Neuronal stem cell (in vitro differentiated cells): ENCODE measurements at regions not wholly inside any gene's neighbourhood (a gene's known extent, or its start where the extent isn't known, plus 50 kb on each side); places are given as distances from the start of the nearest gene placed in this dataset.
"Not testable (repeated sequence)": the region's sequence is repeated elsewhere in the genome, so short reads cannot be mapped to it uniquely, and the experiment has no call there.

Experiments used
- DNase-seq: peaks from one replicate; pipeline ENCODE4 v3.0.0-alpha.2; 2013; ENCODE audit warnings: low spot score
- H2AFZ ChIP-seq: one replicate; pipeline ENCODE4 v1.6.1; 2013; ENCODE audit warnings: mild to moderate bottlenecking, low read length, inconsistent platforms
- H2AK5ac ChIP-seq: 2 replicates; pipeline ENCODE4 v1.6.1; 2013; ENCODE audit warnings: low read depth, mild to moderate bottlenecking, inconsistent platforms, low read length, moderate library complexity, mixed read lengths
- H2BK120ac ChIP-seq: 2 replicates; pipeline ENCODE4 v1.6.1; 2013; ENCODE audit warnings: low read depth, mild to moderate bottlenecking, inconsistent platforms, low read length, moderate library complexity, mixed read lengths
- H2BK12ac ChIP-seq: one replicate; pipeline ENCODE4 v1.6.1; 2013; ENCODE audit warnings: low read length, inconsistent platforms
- H2BK15ac ChIP-seq: 2 replicates; pipeline ENCODE4 v1.6.1; 2013; ENCODE audit warnings: mild to moderate bottlenecking, low read length, inconsistent platforms, mixed read lengths
- H2BK5ac ChIP-seq: one replicate; pipeline ENCODE4 v1.6.1; 2013; ENCODE audit warnings: inconsistent platforms, mild to moderate bottlenecking, low read length, moderate library complexity
- H3K14ac ChIP-seq: one replicate; pipeline ENCODE4 v1.6.1; 2013; ENCODE audit warnings: low read length, inconsistent platforms
- H3K18ac ChIP-seq: 2 replicates; pipeline ENCODE4 v1.6.1; 2013; ENCODE audit warnings: low read length, inconsistent platforms
- H3K23ac ChIP-seq: 2 replicates; pipeline ENCODE4 v1.6.1; 2013; ENCODE audit warnings: low read depth, mild to moderate bottlenecking, mixed read lengths, low read length, inconsistent platforms; ENCODE audit not compliant: poor library complexity
- H3K27ac ChIP-seq: replicated peaks from 3 replicates; pipeline ENCODE4 v1.5.1; 2013; ENCODE audit warnings: low read length, inconsistent platforms
- H3K27me3 ChIP-seq, 3 experiments: 2 replicates each; pipeline ENCODE4 v1.6.1; 2013; ENCODE audit warnings: low read length in 3 of 3, mild to moderate bottlenecking in 2 of 3, inconsistent platforms in 1 of 3, low read depth in 1 of 3, mixed read lengths in 1 of 3, moderate library complexity in 1 of 3; ENCODE audit not compliant: control insufficient read depth in 3 of 3, insufficient read depth in 3 of 3
- H3K36me3 ChIP-seq, 2 donors: replicated peaks in 1 of 2; 2 replicates each; pipeline ENCODE4 v1.6.1; 2013; ENCODE audit warnings: low read length in 2 of 2; ENCODE audit not compliant: control insufficient read depth in 2 of 2, insufficient read depth in 2 of 2
- H3K4ac ChIP-seq: 2 replicates; pipeline ENCODE4 v1.6.1; 2013; ENCODE audit warnings: inconsistent platforms, mild to moderate bottlenecking, low read length, moderate library complexity
- H3K4me1 ChIP-seq, 2 donors: 1 replicate in 1 of 2; 2 replicates in 1 of 2; pipeline ENCODE4 v1.6.1; 2013; ENCODE audit warnings: low read length in 2 of 2, low read depth in 1 of 2; ENCODE audit not compliant: control insufficient read depth in 2 of 2, insufficient read depth in 1 of 2
- H3K4me2 ChIP-seq: one replicate; pipeline ENCODE4 v1.6.1; 2013; ENCODE audit warnings: mild to moderate bottlenecking, low read length, inconsistent platforms; ENCODE audit not compliant: insufficient read depth, poor library complexity, severe bottlenecking
- H3K4me3 ChIP-seq, 2 donors: 2 replicates each; pipeline ENCODE4 v1.5.1; 2013; ENCODE audit warnings: low read length in 2 of 2, mild to moderate bottlenecking in 2 of 2, inconsistent platforms in 1 of 2, moderate library complexity in 1 of 2
- H3K79me1 ChIP-seq: one replicate; pipeline ENCODE4 v1.6.1; 2013; ENCODE audit warnings: low read depth, mild to moderate bottlenecking, inconsistent platforms, low read length, moderate library complexity
- H3K9ac ChIP-seq: one replicate; pipeline ENCODE4 v1.6.1; 2013; ENCODE audit warnings: mild to moderate bottlenecking, low read depth, low read length, inconsistent platforms; ENCODE audit not compliant: poor library complexity
- H3K9me3 ChIP-seq, 2 donors: replicated peaks in 1 of 2; 2 replicates each; pipeline versions ENCODE3 to v1.6.1; 2013; ENCODE audit warnings: low read length in 2 of 2, mild to moderate bottlenecking in 2 of 2, inconsistent platforms in 1 of 2, low read depth in 1 of 2, mixed read lengths in 1 of 2, moderate library complexity in 1 of 2; ENCODE audit not compliant: control insufficient read depth in 2 of 2, insufficient read depth in 1 of 2
- H4K8ac ChIP-seq: one replicate; pipeline ENCODE4 v1.6.1; 2013; ENCODE audit warnings: low read depth, mild to moderate bottlenecking, inconsistent platforms, low read length, moderate library complexity
- H4K91ac ChIP-seq: one replicate; pipeline ENCODE4 v1.6.1; 2013; ENCODE audit warnings: low read length, low read depth, mild to moderate bottlenecking, inconsistent platforms; ENCODE audit not compliant: poor library complexity
- WGBS, 2 donors: extraction: QIAGEN DNeasy Blood & Tissue Kit; methylation state at CpG; one replicate each; pipeline ENCODE4 v1.1.7; 2013; ENCODE audit warnings: missing lambda C conversion rate in 2 of 2, mixed read lengths in 1 of 2; ENCODE audit not compliant: insufficient read length in 2 of 2, insufficient replicate concordance in 1 of 2; ENCODE audit errors: extremely low coverage in 2 of 2; 5-methylcytosine and 5-hydroxymethylcytosine counted together

- no peak overlapping the region for H4K91ac ChIP-seq
- no peaks in the 10 kb centered on the region for H3K79me1 ChIP-seq
- H3K4ac ChIP-seq = no peak overlapping the region
- no peak overlapping the region for H3K9ac ChIP-seq
- H2AFZ ChIP-seq = no peak overlapping the region
- no peaks in the 10 kb centered on the region for H3K4me1 ChIP-seq
- no peaks in the 10 kb centered on the region for H3K9me3 ChIP-seq
- no peak overlapping the region for H3K27ac ChIP-seq
- no peaks in the 10 kb centered on the region for H3K36me3 ChIP-seq
- no peak overlapping the region for H3K14ac ChIP-seq
- no peak overlapping the region for H2BK12ac ChIP-seq
- H2BK5ac ChIP-seq = no peak overlapping the region
- H3K18ac ChIP-seq = no peak overlapping the region
- no peak for DNase-seq
- WGBS, 2 donors = no CpG with 5 or more reads among the region's 1 CpG
- H2AK5ac ChIP-seq = no peak overlapping the region
- no peak overlapping the region for H2BK120ac ChIP-seq
- H2BK15ac ChIP-seq = no peak overlapping the region
- H4K8ac ChIP-seq = no peak overlapping the region
- no peaks in the 10 kb centered on the region for H3K27me3 ChIP-seq
- no peak overlapping the region for H3K4me3 ChIP-seq
- no peak overlapping the region for H3K23ac ChIP-seq
- H3K4me2 ChIP-seq = no peak overlapping the region
These were observed 1615.3 kb downstream of the PCDH18 start for GRCh38 chr4:135917011-135917410.

GRCh38 chr4:135900956-135901355 lies 1631.3 kb downstream of the PCDH18 start:
- Histone ChIP-seq H3K4me2 (no peak overlapping the region), H3K36me3 (no peaks in the 10 kb centered on the region), H3K23ac (no peak overlapping the region), H2BK120ac (no peak overlapping the region), H2BK5ac (no peak overlapping the region), H3K4me1 (no peaks in the 10 kb centered on the region), H4K91ac (no peak overlapping the region), H2BK12ac (no peak overlapping the region), H3K4me3 (no peak overlapping the region), H3K79me1 (no peaks in the 10 kb centered on the region), H2AK5ac (no peak overlapping the region), H2AFZ (no peak overlapping the region), H3K14ac (no peak overlapping the region), H3K27ac (no peak overlapping the region), H3K27me3 (no peaks in the 10 kb centered on the region), H3K9me3 (no peaks in the 10 kb centered on the region), H3K18ac (no peak overlapping the region), H3K4ac (no peak overlapping the region), H2BK15ac (no peak overlapping the region), H3K9ac (no peak overlapping the region), H4K8ac (no peak overlapping the region)
- DNase-seq = no peak

- H3K36me3 ChIP-seq, H3K9me3 ChIP-seq, H3K4me2 ChIP-seq, H2BK15ac ChIP-seq, H2AFZ ChIP-seq, H3K18ac ChIP-seq, H2BK12ac ChIP-seq, H4K91ac ChIP-seq, H3K14ac ChIP-seq, H2BK5ac ChIP-seq, H3K4me1 ChIP-seq, H3K27me3 ChIP-seq, H3K4me3 ChIP-seq, H3K27ac ChIP-seq, H2BK120ac ChIP-seq, H3K23ac ChIP-seq, H3K4ac ChIP-seq, H3K9ac ChIP-seq, H3K79me1 ChIP-seq, H4K8ac ChIP-seq, H2AK5ac ChIP-seq: not testable (repeated sequence)
- peak; percentile 15 for DNase-seq
- WGBS, 2 donors = no CpG with 5 or more reads among the region's 10 CpGs
These were observed 1662.7 kb upstream of the PABPC4L start for GRCh38 chr4:135864304-135864703.

GRCh38 chr4:135840781-135841180 lies 1639.2 kb upstream of the PABPC4L start:
- no peak overlapping the region for H3K4ac ChIP-seq
- no peak overlapping the region for H4K8ac ChIP-seq
- no peak overlapping the region for H2BK12ac ChIP-seq
- H3K18ac ChIP-seq = no peak overlapping the region
- H2AFZ ChIP-seq = no peak overlapping the region
- peaks cover 0 to 6% of the 10 kb centered on the region in 2 donors for H3K4me1 ChIP-seq
- H2BK120ac ChIP-seq = no peak overlapping the region
- no peaks in the 10 kb centered on the region for H3K9me3 ChIP-seq
- H3K36me3 ChIP-seq = no peaks in the 10 kb centered on the region
- H3K4me2 ChIP-seq = no peak overlapping the region
- H3K9ac ChIP-seq = no peak overlapping the region
- H4K91ac ChIP-seq = no peak overlapping the region
- no peak for DNase-seq
- H2AK5ac ChIP-seq = no peak overlapping the region
- no peak overlapping the region for H2BK15ac ChIP-seq
- WGBS, 2 donors = no CpG with 5 or more reads among the region's 2 CpGs
- H3K4me3 ChIP-seq = no peak overlapping the region
- no peak overlapping the region for H2BK5ac ChIP-seq
- no peak overlapping the region for H3K23ac ChIP-seq
- H3K14ac ChIP-seq = no peak overlapping the region
- no peaks in the 10 kb centered on the region for H3K27me3 ChIP-seq
- no peaks in the 10 kb centered on the region for H3K79me1 ChIP-seq
- H3K27ac ChIP-seq = no peak overlapping the region
